Karpas-422 (cell line): ENCODE measurements at regions not wholly inside any gene's neighbourhood (a gene's known extent, or its start where the extent isn't known, plus 50 kb on each side); places are given as distances from the start of the nearest gene placed in this dataset.

Source experiments
- DNase-seq: peaks from one replicate; pipeline ENCODE4 v3.0.0-alpha.2; 2015
- H2AFZ ChIP-seq: fragments of 200-600 bp; sonication (generic); 2 replicates; pipeline ENCODE4 v1.6.1; 2014; ENCODE audit warnings: antibody characterized with exemption, low read length, mixed read lengths
- H3K27ac ChIP-seq: fragments of 200-600 bp; sonication (generic); 2 replicates; pipeline ENCODE4 v1.5.1; 2014; ENCODE audit warnings: mild to moderate bottlenecking, low read length, moderate library complexity
- H3K27me3 ChIP-seq: fragments of 200-600 bp; sonication (generic); 2 replicates; pipeline ENCODE4 v1.6.1; 2014; ENCODE audit warnings: low read length, mixed read lengths
- H3K36me3 ChIP-seq: fragments of 200-600 bp; sonication (generic); 2 replicates; pipeline ENCODE4 v1.6.1; 2014; ENCODE audit warnings: low read length, mixed read lengths; ENCODE audit not compliant: insufficient read depth
- H3K4me1 ChIP-seq: fragments of 200-600 bp; sonication (generic); 2 replicates; pipeline ENCODE4 v1.6.1; 2014; ENCODE audit warnings: mild to moderate bottlenecking, low read length, mixed read lengths
- H3K4me2 ChIP-seq: fragments of 200-600 bp; sonication (generic); 2 replicates; pipeline ENCODE4 v1.6.1; 2014; ENCODE audit warnings: low read length, low read depth, mild to moderate bottlenecking; ENCODE audit not compliant: poor library complexity, severe bottlenecking
- H3K4me3 ChIP-seq: fragments of 200-600 bp; sonication (generic); 2 replicates; pipeline ENCODE4 v1.5.1; 2014; ENCODE audit warnings: mild to moderate bottlenecking, antibody characterized with exemption, low read length, mixed read lengths
- H3K79me2 ChIP-seq: fragments of 200-600 bp; sonication (generic); 2 replicates; pipeline ENCODE4 v1.6.1; 2014; ENCODE audit warnings: mild to moderate bottlenecking, low read length, mixed read lengths
- H3K9ac ChIP-seq: fragments of 200-600 bp; sonication (generic); 2 replicates; pipeline ENCODE4 v1.6.0; 2014; ENCODE audit warnings: low read length
- H3K9me2 ChIP-seq: fragments of 200-600 bp; sonication (generic), shearing (Covaris generic); replicated peaks from 2 replicates; pipeline ENCODE4 v1.6.0; 2014; ENCODE audit warnings: mild to moderate bottlenecking, low read length, moderate library complexity; ENCODE audit not compliant: insufficient read depth
- H3K9me3 ChIP-seq: fragments of 300-700, 200-600 bp; sonication (generic); 2 replicates; pipeline ENCODE4 v1.6.1; 2014; ENCODE audit warnings: low read length, mixed read lengths
- H4K20me1 ChIP-seq: fragments of 200-600 bp; sonication (generic); 2 replicates; pipeline ENCODE4 v1.6.1; 2014; ENCODE audit warnings: mild to moderate bottlenecking, antibody characterized with exemption, low read length, low read depth; ENCODE audit not compliant: insufficient read depth

GRCh38 chr6:156485150-156485549 is 292.0 kb upstream of the ARID1B start:
- Histone ChIP-seq H3K4me3 (no peak overlapping the region), H3K79me2 (no peaks in the 10 kb centered on the region), H3K9me3 (no peaks in the 10 kb centered on the region), H3K4me1 (no peaks in the 10 kb centered on the region), H3K9ac (no peak overlapping the region), H2AFZ (no peak overlapping the region), H3K9me2 (0 out of 2 replicates have a peak, but pooled peaks cover 2% of the 10 kb centered on the region), H3K4me2 (no peak overlapping the region), H3K27me3 (no peaks in the 10 kb centered on the region), H3K27ac (no peak overlapping the region), H4K20me1 (no peaks in the 10 kb centered on the region), H3K36me3 (no peaks in the 10 kb centered on the region)
- DNase-seq, result peak; percentile 37

- no peak overlapping the region for H3K4me2 ChIP-seq
- no peaks in the 10 kb centered on the region for H3K9me2 ChIP-seq
- H4K20me1 ChIP-seq, result no peaks in the 10 kb centered on the region
- no peak overlapping the region for H2AFZ ChIP-seq
- no peaks in the 10 kb centered on the region for H3K27me3 ChIP-seq
- no peaks in the 10 kb centered on the region; the same call in 1 of the 2 replicates for H3K4me1 ChIP-seq
- H3K4me3 ChIP-seq, result no peak overlapping the region
- no peaks in the 10 kb centered on the region for H3K9me3 ChIP-seq
- no peaks in the 10 kb centered on the region for H3K36me3 ChIP-seq
- no peak overlapping the region for H3K27ac ChIP-seq
- no peak overlapping the region for H3K9ac ChIP-seq
- DNase-seq, result no peak
- no peaks in the 10 kb centered on the region for H3K79me2 ChIP-seq
Measured at GRCh38 chr6:156474507-156475120, 302.6 kb upstream of the ARID1B start.

GRCh38 chr6:156471000-156471399 is 306.2 kb upstream of the ARID1B start:
- Histone ChIP-seq H3K9me2 (no peaks in the 10 kb centered on the region), H3K27me3 (no peaks in the 10 kb centered on the region), H4K20me1 (no peaks in the 10 kb centered on the region), H3K27ac (no peak overlapping the region), H3K4me1 (no peaks in the 10 kb centered on the region; the same call in 1 of the 2 replicates), H3K9me3 (no peaks in the 10 kb centered on the region), H3K79me2 (no peaks in the 10 kb centered on the region), H2AFZ (no peak overlapping the region), H3K4me3 (no peak overlapping the region), H3K4me2 (no peak overlapping the region), H3K36me3 (no peaks in the 10 kb centered on the region), H3K9ac (no peak overlapping the region)
- no peak for DNase-seq

- no peak overlapping the region for H3K4me3 ChIP-seq
- no peaks in the 10 kb centered on the region for H4K20me1 ChIP-seq
- H3K4me2 ChIP-seq, result no peak overlapping the region
- H2AFZ ChIP-seq, result no peak overlapping the region
- no peaks in the 10 kb centered on the region for H3K4me1 ChIP-seq
- no peaks in the 10 kb centered on the region for H3K79me2 ChIP-seq
- no peak overlapping the region for H3K27ac ChIP-seq
- H3K9ac ChIP-seq, result no peak overlapping the region
- H3K36me3 ChIP-seq, result no peaks in the 10 kb centered on the region
- H3K9me3 ChIP-seq, result no peaks in the 10 kb centered on the region
- H3K27me3 ChIP-seq, result no peaks in the 10 kb centered on the region
- DNase-seq, result peak; percentile 15
- no peaks in the 10 kb centered on the region for H3K9me2 ChIP-seq
Measured at GRCh38 chr6:156464100-156464878, 312.9 kb upstream of the ARID1B start.

- no peak overlapping the region for H3K4me3 ChIP-seq
- peak; percentile 25 for DNase-seq
- no peak overlapping the region for H3K27ac ChIP-seq
- H3K27me3 ChIP-seq, result no peaks in the 10 kb centered on the region
- H3K79me2 ChIP-seq, result no peaks in the 10 kb centered on the region
- no peaks in the 10 kb centered on the region for H3K36me3 ChIP-seq
- no peak overlapping the region for H3K9ac ChIP-seq
- no peaks in the 10 kb centered on the region for H3K9me2 ChIP-seq
- no peak overlapping the region for H2AFZ ChIP-seq
- no peak overlapping the region for H3K4me2 ChIP-seq
- H3K4me1 ChIP-seq, result no peaks in the 10 kb centered on the region
- H3K9me3 ChIP-seq, result no peaks in the 10 kb centered on the region
- no peaks in the 10 kb centered on the region for H4K20me1 ChIP-seq
Measured at GRCh38 chr6:156461647-156462046, 315.5 kb upstream of the ARID1B start.

GRCh38 chr6:156457601-156458000 is 319.6 kb upstream of the ARID1B start:
- H3K9me3 ChIP-seq, result no peaks in the 10 kb centered on the region
- no peaks in the 10 kb centered on the region for H3K36me3 ChIP-seq
- no peak overlapping the region for H3K27ac ChIP-seq
- H3K27me3 ChIP-seq, result no peaks in the 10 kb centered on the region
- H3K4me2 ChIP-seq, result no peak overlapping the region
- H3K4me3 ChIP-seq, result no peak overlapping the region
- H4K20me1 ChIP-seq, result no peaks in the 10 kb centered on the region
- H3K9me2 ChIP-seq, result no peaks in the 10 kb centered on the region
- H3K9ac ChIP-seq, result no peak overlapping the region
- no peaks in the 10 kb centered on the region for H3K79me2 ChIP-seq
- no peaks in the 10 kb centered on the region for H3K4me1 ChIP-seq
- H2AFZ ChIP-seq, result no peak overlapping the region
- DNase-seq, result no peak

- no peaks in the 10 kb centered on the region for H3K4me1 ChIP-seq
- no peak overlapping the region for H3K27ac ChIP-seq
- H3K79me2 ChIP-seq, result no peaks in the 10 kb centered on the region
- H3K4me2 ChIP-seq, result no peak overlapping the region
- H4K20me1 ChIP-seq, result no peaks in the 10 kb centered on the region
- no peak for DNase-seq
- no peaks in the 10 kb centered on the region for H3K9me2 ChIP-seq
- H3K4me3 ChIP-seq, result no peak overlapping the region
- H2AFZ ChIP-seq, result no peak overlapping the region
- no peaks in the 10 kb centered on the region for H3K9me3 ChIP-seq
- H3K36me3 ChIP-seq, result no peaks in the 10 kb centered on the region
- no peak overlapping the region for H3K9ac ChIP-seq
- H3K27me3 ChIP-seq, result no peaks in the 10 kb centered on the region
Measured at GRCh38 chr6:156455847-156456246, 321.3 kb upstream of the ARID1B start.

GRCh38 chr6:156454867-156455266 is 322.3 kb upstream of the ARID1B start:
- Histone ChIP-seq H2AFZ (no peak overlapping the region), H3K9me3 (no peaks in the 10 kb centered on the region), H3K36me3 (no peaks in the 10 kb centered on the region), H3K79me2 (no peaks in the 10 kb centered on the region), H3K27ac (no peak overlapping the region), H3K27me3 (no peaks in the 10 kb centered on the region), H3K9ac (no peak overlapping the region), H3K4me3 (no peak overlapping the region), H3K9me2 (no peaks in the 10 kb centered on the region), H4K20me1 (no peaks in the 10 kb centered on the region), H3K4me2 (no peak overlapping the region), H3K4me1 (peaks cover 3% of the 10 kb centered on the region)
- no peak for DNase-seq
